CD8-positive, alpha-beta memory T cell (primary cell): ENCODE measurements at regions not wholly inside any gene's neighbourhood (a gene's known extent, or its start where the extent isn't known, plus 50 kb on each side); places are given as distances from the start of the nearest gene placed in this dataset.

Experiments
- CTCF ChIA-PET: fragments of 350-600 bp; sonication (Branson Sonifier 250); formaldehyde crosslinking; loops from one replicate; lab custom pipeline; 2021; ENCODE audit warnings: antibody characterized with exemption; lab: Charles Lee
- POLR2A ChIA-PET: fragments of 350-600 bp; sonication (Branson Sonifier 250); formaldehyde crosslinking; loops from one replicate; lab custom pipeline; 2021; ENCODE audit warnings: antibody characterized with exemption; lab: Charles Lee
- DNase-seq, 5 donors: peaks; one replicate each; pipeline versions ENCODE4 v3.0.0 to v3.0.0-alpha.2; 2020 to 2022; ENCODE audit warnings: mixed read lengths in 1 of 5
- H3K27ac ChIP-seq: one replicate; pipeline ENCODE4 v1.7.0; 2013; ENCODE audit warnings: low read depth, mild to moderate bottlenecking, low read length, moderate library complexity
- H3K27me3 ChIP-seq: 2 replicates; pipeline ENCODE4 v1.7.0; 2013; ENCODE audit warnings: low read length, mild to moderate bottlenecking; ENCODE audit not compliant: insufficient read depth, poor library complexity, severe bottlenecking
- H3K36me3 ChIP-seq: 2 replicates; pipeline ENCODE4 v1.7.0; 2013; ENCODE audit warnings: mild to moderate bottlenecking, low read length, moderate library complexity; ENCODE audit not compliant: insufficient read depth
- H3K4me1 ChIP-seq: 2 replicates; pipeline ENCODE4 v1.7.0; 2013; ENCODE audit warnings: mild to moderate bottlenecking, low read length, moderate library complexity; ENCODE audit not compliant: insufficient read depth
- H3K4me3 ChIP-seq: 2 replicates; pipeline ENCODE4 v1.7.0; 2013; ENCODE audit warnings: mild to moderate bottlenecking, low read length
- H3K9me3 ChIP-seq: 2 replicates; pipeline ENCODE4 v1.7.0; 2013; ENCODE audit warnings: mild to moderate bottlenecking, low read length
- H3K27ac Mint-ChIP-seq, 8 donors: one replicate each; pipeline ENCODE4 v1.8.0; 2020 to 2021; ENCODE audit warnings: mixed read lengths in 8 of 8, mild to moderate bottlenecking in 6 of 8, inconsistent platforms in 3 of 8, moderate library complexity in 3 of 8
- H3K27me3 Mint-ChIP-seq, 2 donors: one replicate each; pipeline ENCODE4 v1.8.0; 2020 to 2021; ENCODE audit warnings: mixed read lengths in 2 of 2, mild to moderate bottlenecking in 1 of 2, moderate library complexity in 1 of 2
- H3K36me3 Mint-ChIP-seq, 3 donors: one replicate each; pipeline ENCODE4 v1.8.0; 2020 to 2021; ENCODE audit warnings: mixed read lengths in 3 of 3, inconsistent platforms in 1 of 3, mild to moderate bottlenecking in 1 of 3
- H3K4me1 Mint-ChIP-seq, 3 donors: one replicate each; pipeline ENCODE4 v1.8.0; 2020 to 2021; ENCODE audit warnings: mixed read lengths in 3 of 3, inconsistent platforms in 1 of 3, mild to moderate bottlenecking in 1 of 3
- H3K4me3 Mint-ChIP-seq, 7 donors: one replicate each; pipeline ENCODE4 v1.8.0; 2020 to 2021; ENCODE audit warnings: mixed read lengths in 7 of 7, mild to moderate bottlenecking in 6 of 7, moderate library complexity in 4 of 7, inconsistent platforms in 2 of 7
- H3K9me3 Mint-ChIP-seq, 5 donors: one replicate each; pipeline ENCODE4 v1.8.0; 2020 to 2022; ENCODE audit warnings: mixed read lengths in 5 of 5, mild to moderate bottlenecking in 3 of 5, moderate library complexity in 2 of 5, inconsistent platforms in 1 of 5

GRCh38 chr2:75344146-75344545 lies 144.8 kb upstream of the TACR1 start:
- ChIA-PET CTCF (no interaction called here), POLR2A (no interaction called here)
- no peak for DNase-seq
- Mint-ChIP-seq H3K4me3 (no peak overlapping the region), H3K4me1 (no peaks in the 10 kb centered on the region), H3K36me3 (peaks cover 0 to 2% (median 0%) of the 10 kb centered on the region in 3 donors), H3K9me3 (no peaks in the 10 kb centered on the region), H3K27ac (no peak overlapping the region), H3K27me3 (peaks cover 5 to 6% of the 10 kb centered on the region in 2 donors)
- no peaks in the 10 kb centered on the region for H3K27me3 ChIP-seq
- no peaks in the 10 kb centered on the region for H3K4me1 ChIP-seq
- no peak overlapping the region for H3K27ac ChIP-seq
- no peaks in the 10 kb centered on the region for H3K36me3 ChIP-seq
- no peaks in the 10 kb centered on the region for H3K9me3 ChIP-seq
- no peak overlapping the region for H3K4me3 ChIP-seq

DNA sequence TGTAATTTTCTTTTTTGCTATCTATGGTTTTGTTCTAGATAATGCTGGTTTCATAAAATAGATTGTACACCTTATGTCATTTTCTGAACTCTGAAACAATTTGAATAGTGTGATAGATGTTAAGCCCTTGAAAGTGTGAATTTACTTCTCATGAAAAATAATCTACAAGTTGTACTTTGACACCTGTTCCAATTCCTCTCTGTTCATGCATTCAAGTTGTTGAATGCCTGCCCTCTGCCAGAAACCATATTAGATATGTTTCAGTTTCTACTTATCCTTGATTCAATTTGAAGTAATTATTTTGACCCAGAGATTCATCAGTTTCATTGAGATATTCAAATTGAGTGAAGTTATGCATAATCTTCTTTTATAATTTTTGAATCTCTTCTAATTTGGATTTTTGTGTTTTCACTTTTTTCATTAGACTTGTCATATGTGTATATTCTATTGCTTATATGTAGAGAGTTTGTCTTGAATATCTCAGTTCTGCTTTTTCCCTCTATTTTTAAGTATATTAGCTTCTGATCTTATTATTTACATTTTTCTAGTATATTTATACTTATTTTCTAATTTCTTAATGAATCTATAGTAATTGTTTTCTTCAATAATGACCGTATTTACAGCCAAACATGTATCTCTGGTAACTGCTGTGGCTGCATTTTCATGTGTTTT lies 143.3 kb upstream of the TACR1 start:
- Histone ChIP-seq H3K27me3 (no peaks in the 10 kb centered on the region), H3K9me3 (no peaks in the 10 kb centered on the region), H3K36me3 (no peaks in the 10 kb centered on the region), H3K4me1 (no peaks in the 10 kb centered on the region), H3K27ac (no peak overlapping the region), H3K4me3 (no peak overlapping the region)
- ChIA-PET POLR2A (no interaction called here), CTCF (no interaction called here)
- Mint-ChIP-seq H3K9me3 (no peaks in the 10 kb centered on the region), H3K36me3 (peaks cover 0 to 2% (median 0%) of the 10 kb centered on the region in 3 donors), H3K4me3 (no peak overlapping the region), H3K27me3 (peaks cover 5 to 6% of the 10 kb centered on the region in 2 donors), H3K4me1 (no peaks in the 10 kb centered on the region), H3K27ac (no peak overlapping the region)
- no peak for DNase-seq

DNA sequence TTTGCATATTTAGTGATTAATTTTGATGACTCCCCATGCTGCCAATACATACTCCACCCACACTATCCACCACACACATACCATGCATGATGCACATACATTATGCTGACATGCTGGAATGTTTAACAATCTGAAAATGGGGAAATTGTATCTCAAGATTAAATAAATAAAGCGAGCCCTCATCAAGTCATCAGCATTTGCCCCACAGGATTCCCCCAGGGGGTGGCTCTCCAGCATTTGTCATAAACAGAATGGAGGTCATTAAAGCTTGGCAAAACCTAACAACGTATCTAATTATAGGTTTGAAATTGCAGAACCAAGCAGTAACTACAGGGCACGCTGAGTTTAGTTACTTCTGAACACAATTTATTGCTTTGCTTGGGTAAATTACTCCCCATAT lies 141.2 kb upstream of the TACR1 start:
- Histone ChIP-seq H3K4me1 (no peaks in the 10 kb centered on the region), H3K36me3 (no peaks in the 10 kb centered on the region), H3K9me3 (no peaks in the 10 kb centered on the region), H3K27ac (no peak overlapping the region), H3K27me3 (no peaks in the 10 kb centered on the region), H3K4me3 (no peak overlapping the region)
- H3K4me3 Mint-ChIP-seq = no peak overlapping the region
- CTCF ChIA-PET = no interaction called here
- POLR2A ChIA-PET = no interaction called here
- H3K9me3 Mint-ChIP-seq = peaks cover 0 to 2% (median 0%) of the 10 kb centered on the region in 5 donors
- H3K27ac Mint-ChIP-seq = no peak overlapping the region
- no peak for DNase-seq
- H3K27me3 Mint-ChIP-seq = peaks cover 0 to 2% of the 10 kb centered on the region in 2 donors
- peaks cover 0 to 2% (median 0%) of the 10 kb centered on the region in 3 donors for H3K36me3 Mint-ChIP-seq
- H3K4me1 Mint-ChIP-seq = no peaks in the 10 kb centered on the region

GRCh38 chr2:75338461-75338860 lies 139.1 kb upstream of the TACR1 start:
- Histone ChIP-seq H3K4me3 (no peak overlapping the region), H3K36me3 (no peaks in the 10 kb centered on the region), H3K4me1 (no peaks in the 10 kb centered on the region), H3K9me3 (no peaks in the 10 kb centered on the region), H3K27ac (no peak overlapping the region), H3K27me3 (no peaks in the 10 kb centered on the region)
- DNase-seq = no peak
- Mint-ChIP-seq H3K4me1 (no peaks in the 10 kb centered on the region), H3K27me3 (peaks cover 0 to 2% of the 10 kb centered on the region in 2 donors), H3K4me3 (no peak overlapping the region), H3K27ac (no peak overlapping the region), H3K9me3 (peaks cover 0 to 2% (median 0%) of the 10 kb centered on the region in 5 donors), H3K36me3 (no peaks in the 10 kb centered on the region)
- CTCF ChIA-PET = no interaction called here
- POLR2A ChIA-PET = no interaction called here

DNA sequence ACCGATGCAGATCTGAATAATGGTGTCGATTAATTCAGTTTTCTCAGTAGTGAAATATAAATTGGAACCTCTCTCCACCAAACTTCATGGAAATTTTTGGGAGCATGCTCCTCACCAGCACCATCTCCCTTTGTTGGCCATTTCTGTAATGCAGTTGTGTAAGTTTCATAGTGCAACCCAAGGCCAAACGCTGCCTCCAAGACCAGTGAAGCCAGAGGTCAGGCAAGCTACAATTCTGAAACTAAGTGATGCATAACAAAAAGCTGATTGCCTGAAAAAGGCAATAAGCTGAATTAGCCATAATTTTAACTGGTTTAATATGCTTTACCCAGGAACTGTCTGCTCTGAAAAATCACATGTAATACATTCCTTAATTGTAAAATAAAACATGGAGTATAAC lies 138.3 kb upstream of the TACR1 start:
- DNase-seq = no peak
- peaks cover 0 to 2% of the 10 kb centered on the region in 2 donors for H3K27me3 Mint-ChIP-seq
- H3K27ac ChIP-seq = no peak overlapping the region
- H3K4me3 Mint-ChIP-seq = no peak overlapping the region
- CTCF ChIA-PET = no interaction called here
- H3K4me1 Mint-ChIP-seq = no peaks in the 10 kb centered on the region
- no peaks in the 10 kb centered on the region for H3K27me3 ChIP-seq
- H3K36me3 Mint-ChIP-seq = no peaks in the 10 kb centered on the region
- H3K9me3 Mint-ChIP-seq = peaks cover 0 to 2% (median 0%) of the 10 kb centered on the region in 5 donors
- no peak overlapping the region for H3K27ac Mint-ChIP-seq
- H3K4me3 ChIP-seq = no peak overlapping the region
- no peaks in the 10 kb centered on the region for H3K9me3 ChIP-seq
- POLR2A ChIA-PET = no interaction called here
- no peaks in the 10 kb centered on the region for H3K36me3 ChIP-seq
- H3K4me1 ChIP-seq = no peaks in the 10 kb centered on the region

DNA sequence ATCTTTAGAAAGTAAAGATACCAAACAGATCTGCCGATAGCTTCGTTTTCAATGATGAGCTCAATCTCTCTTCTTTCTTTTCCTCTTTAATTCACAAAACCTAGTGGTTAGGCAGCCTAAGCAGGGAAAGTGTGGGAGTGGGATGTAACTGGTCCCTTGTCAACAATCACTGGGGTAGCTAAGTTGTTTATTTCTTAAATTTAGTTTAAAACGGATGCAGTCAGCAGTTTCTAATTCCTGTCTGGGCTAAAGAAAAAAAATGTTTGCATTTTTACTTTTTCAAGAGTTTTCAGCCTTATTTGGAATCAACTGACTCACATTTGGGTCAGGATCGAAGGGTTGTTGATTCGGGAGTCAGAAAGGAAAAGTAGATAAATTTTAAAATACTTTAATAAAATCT lies 137.7 kb upstream of the TACR1 start:
- H3K9me3 ChIP-seq = no peaks in the 10 kb centered on the region
- no peaks in the 10 kb centered on the region for H3K27me3 ChIP-seq
- Mint-ChIP-seq H3K27me3 (peaks cover 0 to 2% of the 10 kb centered on the region in 2 donors), H3K4me3 (no peak overlapping the region), H3K9me3 (peaks cover 0 to 2% (median 0%) of the 10 kb centered on the region in 5 donors), H3K36me3 (no peaks in the 10 kb centered on the region), H3K27ac (no peak overlapping the region), H3K4me1 (no peaks in the 10 kb centered on the region)
- H3K27ac ChIP-seq = no peak overlapping the region
- H3K4me1 ChIP-seq = no peaks in the 10 kb centered on the region
- no peak overlapping the region for H3K4me3 ChIP-seq
- ChIA-PET POLR2A (no interaction called here), CTCF (no interaction called here)
- no peaks in the 10 kb centered on the region for H3K36me3 ChIP-seq
- no peak for DNase-seq

- Mint-ChIP-seq H3K27ac (no peak overlapping the region), H3K36me3 (no peaks in the 10 kb centered on the region), H3K4me3 (no peak overlapping the region), H3K27me3 (peaks cover 0 to 2% of the 10 kb centered on the region in 2 donors), H3K4me1 (no peaks in the 10 kb centered on the region), H3K9me3 (peaks cover 0 to 2% (median 0%) of the 10 kb centered on the region in 5 donors)
- no peak overlapping the region for H3K27ac ChIP-seq
- H3K27me3 ChIP-seq = no peaks in the 10 kb centered on the region
- CTCF ChIA-PET = no interaction called here
- DNase-seq = no peak
- no peaks in the 10 kb centered on the region for H3K9me3 ChIP-seq
- no peaks in the 10 kb centered on the region for H3K36me3 ChIP-seq
- POLR2A ChIA-PET = no interaction called here
- H3K4me3 ChIP-seq = no peak overlapping the region
- H3K4me1 ChIP-seq = no peaks in the 10 kb centered on the region
Observed at GRCh38 chr2:75336451-75336850, 137.1 kb upstream of the TACR1 start.

GRCh38 chr2:75334076-75334475 lies 134.8 kb upstream of the TACR1 start:
- CTCF ChIA-PET = interaction anchor here (1.3 kb wide), 1 partner anchor 13 kb away, joined by 3 read pairs; no protein-coding TSS in a partner anchor

More at GRCh38 chr2:75334076-75334475, 134.8 kb upstream of the TACR1 start:
- H3K9me3 Mint-ChIP-seq = peaks cover 0 to 5% (median 4%) of the 10 kb centered on the region in 5 donors
- Histone ChIP-seq H3K27ac (no peak overlapping the region), H3K4me3 (no peak overlapping the region), H3K27me3 (no peaks in the 10 kb centered on the region), H3K4me1 (no peaks in the 10 kb centered on the region), H3K36me3 (no peaks in the 10 kb centered on the region), H3K9me3 (no peaks in the 10 kb centered on the region)
- no peak overlapping the region for H3K4me3 Mint-ChIP-seq
- H3K27me3 Mint-ChIP-seq = no peaks in the 10 kb centered on the region
- POLR2A ChIA-PET = no interaction called here
- no peaks in the 10 kb centered on the region for H3K4me1 Mint-ChIP-seq
- no peaks in the 10 kb centered on the region for H3K36me3 Mint-ChIP-seq
- no peak for DNase-seq
- no peak overlapping the region for H3K27ac Mint-ChIP-seq
